Middle frontal gyrus (tissue), 1 donor: ENCODE measurements at regions not wholly inside any gene's neighbourhood (a gene's known extent, or its start where the extent isn't known, plus 50 kb on each side); places are given as distances from the start of the nearest gene placed in this dataset.

ENCODE experiments used
- DNase-seq: peaks from one replicate; pipeline ENCODE4 v3.0.0-alpha.2; 2015; ENCODE audit warnings: low spot score; ENCODE audit errors: extremely low spot score

- DNase-seq = no peak
Observed at GRCh38 chr7:21140622-21141021, 287.3 kb upstream of the SP4 start.

- no peak for DNase-seq
Observed at GRCh38 chr7:21141476-21141875, 286.4 kb upstream of the SP4 start.

GRCh38 chr7:21142081-21142480, 285.8 kb upstream of the SP4 start:
- DNase-seq = no peak

- no peak for DNase-seq
Observed at GRCh38 chr7:21146642-21147423, 281.1 kb upstream of the SP4 start.

- no peak for DNase-seq
Observed at GRCh38 chr7:21149809-21150208, 278.1 kb upstream of the SP4 start.

GRCh38 chr7:21154614-21155013, 273.3 kb upstream of the SP4 start:
- DNase-seq = no peak

- no peak for DNase-seq
Observed at GRCh38 chr7:21159506-21159905, 268.4 kb upstream of the SP4 start.

GRCh38 chr7:21160401-21160800, 267.5 kb upstream of the SP4 start:
- no peak for DNase-seq

GRCh38 chr7:21167942-21168341, 259.9 kb upstream of the SP4 start:
- DNase-seq = no peak

- DNase-seq = no peak
Observed at GRCh38 chr7:21169667-21170580, 258.0 kb upstream of the SP4 start.

- DNase-seq = no peak
Observed at GRCh38 chr7:21172800-21173199, 255.1 kb upstream of the SP4 start.

GRCh38 chr7:21173436-21173835, 254.4 kb upstream of the SP4 start:
- DNase-seq = no peak

- no peak for DNase-seq
Observed at GRCh38 chr7:21175714-21176113, 252.2 kb upstream of the SP4 start.

GRCh38 chr7:21184942-21185652, 242.8 kb upstream of the SP4 start:
- no peak for DNase-seq

GRCh38 chr7:21185653-21186265, 242.1 kb upstream of the SP4 start:
- DNase-seq = no peak

GRCh38 chr7:21191321-21192073, 236.4 kb upstream of the SP4 start:
- DNase-seq = no peak

GRCh38 chr7:21192657-21193056, 235.2 kb upstream of the SP4 start:
- no peak for DNase-seq

- DNase-seq = no peak
Observed at GRCh38 chr7:21193895-21194294, 234.0 kb upstream of the SP4 start.

GRCh38 chr7:21194936-21195335, 232.9 kb upstream of the SP4 start:
- no peak for DNase-seq

- no peak for DNase-seq
Observed at GRCh38 chr7:21198921-21199320, 229.0 kb upstream of the SP4 start.

GRCh38 chr7:21200503-21200902, 227.4 kb upstream of the SP4 start:
- DNase-seq = no peak
